Nephron progenitor cell (in vitro differentiated cells): ENCODE measurements at regions not wholly inside any gene's neighbourhood (a gene's known extent, or its start where the extent isn't known, plus 50 kb on each side); places are given as distances from the start of the nearest gene placed in this dataset.
"Not testable (repeated sequence)": the region's sequence is repeated elsewhere in the genome, so short reads cannot be mapped to it uniquely, and the experiment has no call there.

ENCODE experiments used
- DNase-seq: peaks from one replicate; pipeline ENCODE4 v3.0.0; 2021
- H3K27ac Mint-ChIP-seq: 2 replicates; pipeline ENCODE4 v1.8.0; 2021; ENCODE audit warnings: mild to moderate bottlenecking, moderate library complexity, mixed read lengths
- H3K27me3 Mint-ChIP-seq: 2 replicates; pipeline ENCODE4 v1.8.0; 2021; ENCODE audit warnings: mild to moderate bottlenecking, low read depth, mixed read lengths; ENCODE audit not compliant: poor library complexity
- H3K36me3 Mint-ChIP-seq: 2 replicates; pipeline ENCODE4 v1.8.0; 2021; ENCODE audit warnings: low read depth, mixed read lengths
- H3K4me1 Mint-ChIP-seq: 2 replicates; pipeline ENCODE4 v1.8.0; 2021; ENCODE audit warnings: mixed read lengths
- H3K4me3 Mint-ChIP-seq: 2 replicates; pipeline ENCODE4 v1.8.0; 2021; ENCODE audit warnings: mild to moderate bottlenecking, moderate library complexity, mixed read lengths
- H3K9me3 Mint-ChIP-seq: 2 replicates; pipeline ENCODE4 v1.8.0; 2021; ENCODE audit warnings: mild to moderate bottlenecking, moderate library complexity, mixed read lengths
- TF ChIP-seq, protein P1 (sequence below): fragments of 200-600 bp; sonication (generic); IDR thresholded peaks from 2 replicates; pipeline ENCODE4 v1.5.0; 2021; ENCODE audit warnings: antibody characterized with exemption

DNA sequence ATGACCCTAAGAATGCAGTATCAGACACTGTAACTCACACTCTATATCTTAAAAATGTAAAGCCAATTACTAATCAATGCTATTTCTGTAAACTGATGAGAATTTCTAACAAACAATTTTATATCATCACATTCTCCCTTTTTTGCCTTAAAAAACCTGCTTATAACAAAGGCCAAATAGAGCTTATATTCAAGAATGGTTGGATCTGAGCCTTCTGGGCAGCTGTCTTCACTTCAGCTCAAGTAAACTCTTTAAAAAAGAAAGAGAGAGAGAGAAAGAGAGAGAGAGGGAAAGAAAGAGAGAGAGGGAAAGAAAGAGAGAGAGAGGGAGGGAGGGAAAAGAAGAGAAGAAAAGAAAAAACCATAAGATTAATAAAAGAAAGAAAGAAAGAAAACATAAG lies 231.8 kb downstream of the KCNE4 start:
- Mint-ChIP-seq H3K27ac (no peak overlapping the region), H3K4me3 (no peak overlapping the region), H3K36me3 (no peaks in the 10 kb centered on the region), H3K9me3 (peaks cover 6% of the 10 kb centered on the region), H3K27me3 (peaks cover 4% of the 10 kb centered on the region), H3K4me1 (no peaks in the 10 kb centered on the region)
- TF ChIP-seq, protein P1, sequence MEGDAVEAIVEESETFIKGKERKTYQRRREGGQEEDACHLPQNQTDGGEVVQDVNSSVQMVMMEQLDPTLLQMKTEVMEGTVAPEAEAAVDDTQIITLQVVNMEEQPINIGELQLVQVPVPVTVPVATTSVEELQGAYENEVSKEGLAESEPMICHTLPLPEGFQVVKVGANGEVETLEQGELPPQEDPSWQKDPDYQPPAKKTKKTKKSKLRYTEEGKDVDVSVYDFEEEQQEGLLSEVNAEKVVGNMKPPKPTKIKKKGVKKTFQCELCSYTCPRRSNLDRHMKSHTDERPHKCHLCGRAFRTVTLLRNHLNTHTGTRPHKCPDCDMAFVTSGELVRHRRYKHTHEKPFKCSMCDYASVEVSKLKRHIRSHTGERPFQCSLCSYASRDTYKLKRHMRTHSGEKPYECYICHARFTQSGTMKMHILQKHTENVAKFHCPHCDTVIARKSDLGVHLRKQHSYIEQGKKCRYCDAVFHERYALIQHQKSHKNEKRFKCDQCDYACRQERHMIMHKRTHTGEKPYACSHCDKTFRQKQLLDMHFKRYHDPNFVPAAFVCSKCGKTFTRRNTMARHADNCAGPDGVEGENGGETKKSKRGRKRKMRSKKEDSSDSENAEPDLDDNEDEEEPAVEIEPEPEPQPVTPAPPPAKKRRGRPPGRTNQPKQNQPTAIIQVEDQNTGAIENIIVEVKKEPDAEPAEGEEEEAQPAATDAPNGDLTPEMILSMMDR: no peak
- DNase-seq: no peak

DNA sequence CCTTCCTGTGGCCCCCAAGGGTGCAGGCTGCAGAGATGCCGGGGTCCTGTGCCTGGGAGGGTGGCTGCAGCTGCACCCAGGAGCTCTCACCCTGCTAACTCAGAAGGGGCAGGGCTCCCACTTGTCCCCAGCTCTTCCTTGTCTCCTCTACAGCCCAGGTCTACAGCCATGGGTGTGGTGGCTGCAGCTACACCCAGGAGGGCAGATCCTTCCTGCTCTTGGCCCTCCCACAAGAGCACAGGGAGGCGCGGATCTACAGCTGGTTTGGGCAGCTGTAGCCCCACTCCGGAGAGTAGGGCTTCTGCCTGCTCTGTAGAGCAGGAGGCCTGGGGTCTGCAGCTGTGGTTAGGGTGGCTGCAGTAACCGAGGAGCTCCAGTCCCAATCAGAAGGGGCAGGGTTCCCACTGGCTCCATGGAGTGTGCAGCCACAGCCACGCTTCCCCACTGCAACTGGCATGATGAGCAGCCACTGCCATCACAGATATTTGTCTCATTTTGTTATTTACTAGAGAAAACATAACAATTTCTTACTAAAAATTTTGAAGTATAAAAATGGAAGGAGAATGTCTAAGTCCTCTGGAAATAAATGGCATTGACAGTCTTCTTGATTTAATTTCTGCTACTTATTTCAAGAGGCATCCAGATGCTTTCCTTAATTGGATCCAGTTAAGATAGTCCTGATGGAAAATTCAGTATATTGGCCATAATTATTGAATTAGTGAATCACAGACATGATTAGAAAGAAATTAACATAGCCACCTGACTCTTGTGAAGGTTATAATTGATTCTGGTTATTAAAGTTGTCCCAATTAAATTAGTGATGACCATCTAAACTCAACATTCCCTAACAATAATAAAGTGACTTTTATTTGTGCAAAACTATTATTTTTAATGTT lies 233.6 kb downstream of the KCNE4 start:
- Mint-ChIP-seq H3K4me1 (no peaks in the 10 kb centered on the region), H3K4me3 (no peak overlapping the region), H3K27ac (no peak overlapping the region), H3K27me3 (peaks cover 4% of the 10 kb centered on the region), H3K9me3 (peaks cover 10% of the 10 kb centered on the region), H3K36me3 (no peaks in the 10 kb centered on the region)
- DNase-seq: no peak
- TF ChIP-seq, protein P1: no peak

DNA sequence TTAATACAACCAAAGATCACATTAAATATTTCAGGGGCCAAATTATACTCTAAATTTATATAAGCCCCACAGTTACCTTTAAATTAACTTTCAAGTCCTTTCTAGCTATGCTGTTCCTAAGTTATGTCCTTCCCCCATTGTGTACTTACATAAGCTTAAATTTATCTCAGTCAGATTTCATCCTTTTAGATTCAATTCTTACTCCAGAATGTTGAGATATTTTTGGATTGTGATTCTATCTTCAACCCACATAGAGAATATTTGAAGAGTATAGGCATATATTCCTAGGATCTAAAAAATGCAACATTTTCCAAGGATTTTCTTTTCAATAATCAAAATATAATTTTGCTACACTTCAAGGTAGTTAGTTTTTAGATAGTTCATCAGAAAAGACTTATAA lies 242.8 kb downstream of the KCNE4 start:
- no peak overlapping the region for H3K4me3 Mint-ChIP-seq
- DNase-seq: no peak
- H3K36me3 Mint-ChIP-seq: no peaks in the 10 kb centered on the region
- TF ChIP-seq, protein P1: no peak
- no peaks in the 10 kb centered on the region for H3K4me1 Mint-ChIP-seq
- no peak overlapping the region for H3K27ac Mint-ChIP-seq
- H3K9me3 Mint-ChIP-seq: peaks cover 22% of the 10 kb centered on the region
- H3K27me3 Mint-ChIP-seq: peaks cover 3% of the 10 kb centered on the region

DNA sequence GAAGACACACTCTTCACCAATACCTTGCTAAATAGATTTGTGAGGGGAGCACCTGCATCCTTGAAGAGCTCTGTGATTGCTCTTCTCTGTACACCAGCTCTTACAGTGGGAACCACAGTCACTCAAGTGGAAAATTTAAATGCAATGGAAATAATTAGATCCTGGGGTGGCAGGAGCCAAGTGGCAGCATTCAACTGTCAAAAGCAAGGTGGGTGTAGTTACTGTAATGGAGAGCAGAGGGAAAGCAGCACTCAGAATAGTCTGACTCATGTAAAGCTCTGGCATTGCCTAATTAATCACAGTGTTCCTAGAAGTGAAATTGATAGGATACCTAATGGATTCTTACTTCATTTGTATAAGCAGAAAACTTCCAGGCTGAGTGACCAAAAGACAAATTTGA lies 245.8 kb downstream of the KCNE4 start:
- Mint-ChIP-seq H3K27ac (no peak overlapping the region), H3K4me1 (no peaks in the 10 kb centered on the region), H3K36me3 (no peaks in the 10 kb centered on the region), H3K27me3 (peaks cover under 1% of the 10 kb centered on the region), H3K9me3 (peaks cover 3% of the 10 kb centered on the region), H3K4me3 (no peak overlapping the region)
- no peak for DNase-seq
- TF ChIP-seq, protein P1: no peak

DNA sequence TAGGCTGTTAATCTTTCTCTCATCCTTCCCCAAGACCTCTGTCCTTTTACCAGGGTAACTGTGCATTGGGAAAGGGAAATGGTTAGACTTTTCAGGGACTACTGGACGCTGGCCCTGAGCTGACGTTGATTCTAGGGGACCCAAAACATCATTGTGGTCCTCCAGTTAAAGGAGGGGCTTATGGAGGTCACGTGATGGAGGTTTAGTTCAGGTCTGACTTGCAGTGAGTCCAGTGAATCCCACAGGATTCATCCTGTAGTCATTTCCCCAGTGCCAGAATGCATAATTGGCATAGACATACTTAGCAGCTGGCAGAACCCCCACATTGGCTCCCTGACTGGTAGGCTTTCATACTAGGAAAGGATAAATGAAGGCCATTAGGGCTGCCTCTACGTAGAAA lies 246.3 kb downstream of the KCNE4 start:
- not testable (repeated sequence) for H3K4me1 Mint-ChIP-seq, DNase-seq, H3K9me3 Mint-ChIP-seq, H3K27ac Mint-ChIP-seq, H3K27me3 Mint-ChIP-seq, H3K4me3 Mint-ChIP-seq, H3K36me3 Mint-ChIP-seq

DNA sequence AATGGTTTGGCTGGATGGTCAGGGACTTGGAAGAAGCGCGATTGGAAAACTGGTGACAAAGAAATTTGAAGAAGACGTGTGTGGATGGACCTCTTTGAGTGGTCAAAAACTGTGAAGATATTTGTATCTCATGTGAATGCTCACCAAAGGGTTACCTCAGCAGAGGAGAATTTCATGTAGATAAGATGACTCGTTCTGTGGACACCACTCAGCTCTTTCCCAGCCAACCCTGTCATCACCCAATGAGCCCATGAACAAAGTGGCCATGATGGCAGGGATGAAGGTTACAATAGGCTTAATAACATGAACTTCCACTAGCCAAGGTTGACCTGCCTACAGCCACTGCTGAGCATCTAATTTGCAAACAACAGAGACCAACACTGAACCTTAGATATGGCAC lies 248.3 kb downstream of the KCNE4 start:
- Mint-ChIP-seq H3K4me1 (no peaks in the 10 kb centered on the region), H3K27ac (no peak overlapping the region), H3K27me3 (peaks cover 3% of the 10 kb centered on the region), H3K36me3 (no peaks in the 10 kb centered on the region), H3K9me3 (no peaks in the 10 kb centered on the region), H3K4me3 (no peak overlapping the region)
- TF ChIP-seq, protein P1: no peak
- DNase-seq: no peak
